Lower leg skin (tissue), 4 donors: ENCODE measurements at regions not wholly inside any gene's neighbourhood (a gene's known extent, or its start where the extent isn't known, plus 50 kb on each side); places are given as distances from the start of the nearest gene placed in this dataset.

ENCODE experiments used
- DNase-seq, 2 donors: peaks; one replicate each; pipeline ENCODE4 v3.0.0-alpha.2; 2019; ENCODE audit warnings: low spot score in 2 of 2
- H3K4me3 ChIP-seq: fragments of 200-600 bp; sonication (generic); 2 replicates; pipeline ENCODE4 v1.5.1; 2017; ENCODE audit warnings: mild to moderate bottlenecking, low read depth; ENCODE audit not compliant: poor library complexity, severe bottlenecking
- CTCF ChIP-seq, 3 donors: fragments of 450-650 bp; IDR thresholded peaks; one replicate each; pipeline ENCODE4 v1.5.1; 2016; ENCODE audit warnings: antibody characterized with exemption in 3 of 3, mild to moderate bottlenecking in 3 of 3, moderate library complexity in 2 of 3
- POLR2A ChIP-seq, 2 donors: fragments of 450-650 bp; IDR thresholded peaks; one replicate each; pipeline ENCODE4 v1.6.1; 2016 to 2017; ENCODE audit warnings: antibody characterized with exemption in 2 of 2, mild to moderate bottlenecking in 1 of 2, moderate library complexity in 1 of 2
- WGBS, 2 donors: methylation state at CpG; one replicate each; pipeline ENCODE4 v1.1.5; 2018; 5-methylcytosine and 5-hydroxymethylcytosine counted together
- intact Hi-C: fragments of 100-400 bp; cut with DNase I; formaldehyde crosslinking; loops from one replicate; pipeline ENCODE4 v1.15.0; 2023; ENCODE audit warnings: low total_unique reads

- WGBS, 2 donors: 96 to 98% methylated on average over 15 to 16 of the region's 17 CpGs
- no peak for DNase-seq
- no peak overlapping the region for H3K4me3 ChIP-seq
- TF ChIP-seq CTCF (IDR thresholded peaks at IDR 0.05): no peak
- TF ChIP-seq POLR2A (IDR thresholded peaks at IDR 0.05): no peak
- intact Hi-C loops: no loop called here
Measured at GRCh38 chr6:11831653-11832052, 53.0 kb upstream of the ADTRP start.

GRCh38 chr6:11830520-11830919, 51.9 kb upstream of the ADTRP start:
- H3K4me3 ChIP-seq: no peak overlapping the region
- no peak for DNase-seq
- intact Hi-C loops: no loop called here
- 90 to 96% methylated on average over 3 of the region's 3 CpGs for WGBS, 2 donors
- no peak for TF ChIP-seq POLR2A (IDR thresholded peaks at IDR 0.05)
- no peak for TF ChIP-seq CTCF (IDR thresholded peaks at IDR 0.05)

- 92 to 94% methylated on average over 3 of the region's 3 CpGs for WGBS, 2 donors
- intact Hi-C loops: no loop called here
- TF ChIP-seq POLR2A (IDR thresholded peaks at IDR 0.05) (no peak), CTCF (IDR thresholded peaks at IDR 0.05) (no peak)
- H3K4me3 ChIP-seq: no peak overlapping the region
- no peak for DNase-seq
Measured at GRCh38 chr6:11830105-11830504, 51.5 kb upstream of the ADTRP start.

- intact Hi-C loops: no loop called here
- TF ChIP-seq CTCF (IDR thresholded peaks at IDR 0.05) (no peak), POLR2A (IDR thresholded peaks at IDR 0.05) (no peak)
- H3K4me3 ChIP-seq: no peak overlapping the region
- 64 to 71% methylated on average over 6 of the region's 6 CpGs for WGBS, 2 donors
- DNase-seq: no peak
Measured at GRCh38 chr6:11828262-11828870, 49.8 kb upstream of the ADTRP start.
